Loucy (cell line): ENCODE measurements at regions not wholly inside any gene's neighbourhood (a gene's known extent, or its start where the extent isn't known, plus 50 kb on each side); places are given as distances from the start of the nearest gene placed in this dataset.

Experiments used
- EZH2phosphoT487 ChIP-seq: fragments of 200-600 bp; IDR thresholded peaks from 2 replicates; pipeline ENCODE4 v1.6.1; 2018; ENCODE audit warnings: antibody characterized with exemption, mild to moderate bottlenecking, moderate library complexity, borderline replicate concordance
- TF ChIP-seq, protein P1 (sequence below): fragments of 200-600 bp; sonication (generic); conservative IDR thresholded peaks from 2 replicates; pipeline ENCODE4 v1.5.1; 2014; ENCODE audit warnings: mild to moderate bottlenecking, antibody characterized with exemption, low read length

DNA sequence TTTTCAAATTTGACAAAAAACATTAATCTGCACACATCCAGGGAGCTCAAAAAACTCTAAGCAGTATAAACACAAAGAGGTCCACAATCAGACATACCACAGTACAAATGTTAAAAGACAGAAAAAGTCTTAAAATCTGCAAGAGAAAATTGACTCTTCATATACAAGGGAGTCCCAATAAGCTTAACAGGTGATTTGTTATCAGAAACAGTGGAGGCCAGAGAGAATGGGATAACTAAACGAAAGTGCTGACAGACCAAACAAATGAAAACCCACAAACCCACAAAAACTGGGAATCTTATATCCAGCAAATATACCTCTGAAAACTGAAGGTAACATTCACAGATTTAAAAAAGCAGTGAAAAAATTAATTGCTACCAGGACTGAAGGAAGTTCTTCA lies 182.0 kb upstream of the PAQR3 start:
- TF ChIP-seq, protein P1, sequence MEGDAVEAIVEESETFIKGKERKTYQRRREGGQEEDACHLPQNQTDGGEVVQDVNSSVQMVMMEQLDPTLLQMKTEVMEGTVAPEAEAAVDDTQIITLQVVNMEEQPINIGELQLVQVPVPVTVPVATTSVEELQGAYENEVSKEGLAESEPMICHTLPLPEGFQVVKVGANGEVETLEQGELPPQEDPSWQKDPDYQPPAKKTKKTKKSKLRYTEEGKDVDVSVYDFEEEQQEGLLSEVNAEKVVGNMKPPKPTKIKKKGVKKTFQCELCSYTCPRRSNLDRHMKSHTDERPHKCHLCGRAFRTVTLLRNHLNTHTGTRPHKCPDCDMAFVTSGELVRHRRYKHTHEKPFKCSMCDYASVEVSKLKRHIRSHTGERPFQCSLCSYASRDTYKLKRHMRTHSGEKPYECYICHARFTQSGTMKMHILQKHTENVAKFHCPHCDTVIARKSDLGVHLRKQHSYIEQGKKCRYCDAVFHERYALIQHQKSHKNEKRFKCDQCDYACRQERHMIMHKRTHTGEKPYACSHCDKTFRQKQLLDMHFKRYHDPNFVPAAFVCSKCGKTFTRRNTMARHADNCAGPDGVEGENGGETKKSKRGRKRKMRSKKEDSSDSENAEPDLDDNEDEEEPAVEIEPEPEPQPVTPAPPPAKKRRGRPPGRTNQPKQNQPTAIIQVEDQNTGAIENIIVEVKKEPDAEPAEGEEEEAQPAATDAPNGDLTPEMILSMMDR = no peak
- TF ChIP-seq EZH2phosphoT487 = no peak
